BLaER1 treated with 17β-estradiol and CSF1 and Interleukin-3, amounts not matched to agents 10 nM and 100 nM (cell line): ENCODE measurements at regions not wholly inside any gene's neighbourhood (a gene's known extent, or its start where the extent isn't known, plus 50 kb on each side); places are given as distances from the start of the nearest gene placed in this dataset.

Source experiments
- H3K27ac ChIP-seq, 11 experiments: shearing (Covaris generic); formaldehyde crosslinking; 2 replicates each; pipeline ENCODE4 v1.8.1; 2022
- H3K27me3 ChIP-seq, 11 experiments: shearing (Covaris generic); formaldehyde crosslinking; 2 replicates each; pipeline ENCODE4 v1.8.1; 2022
- H3K36me3 ChIP-seq, 11 experiments: shearing (Covaris generic); formaldehyde crosslinking; 2 replicates each; pipeline ENCODE4 v1.8.1; 2022
- H3K4me1 ChIP-seq, 10 experiments: shearing (Covaris generic); formaldehyde crosslinking; 2 replicates each; pipeline ENCODE4 v1.8.1; 2022
- H3K4me2 ChIP-seq, 11 experiments: shearing (Covaris generic); formaldehyde crosslinking; 2 replicates each; pipeline ENCODE4 v1.8.1; 2022
- H3K4me3 ChIP-seq, 10 experiments: shearing (Covaris generic); formaldehyde crosslinking; 2 replicates each; pipeline ENCODE4 v1.8.1; 2022
- H3K9ac ChIP-seq, 11 experiments: shearing (Covaris generic); formaldehyde crosslinking; 2 replicates each; pipeline ENCODE4 v1.8.1; 2022
- H3K9me3 ChIP-seq, 11 experiments: shearing (Covaris generic); formaldehyde crosslinking; replicated peaks in 1 of 11; 2 replicates each; pipeline ENCODE4 v1.8.1; 2022
- H4K20me1 ChIP-seq, 11 experiments: shearing (Covaris generic); formaldehyde crosslinking; 2 replicates each; pipeline ENCODE4 v1.8.1; 2022
- Cebpa-rat ChIP-seq, 11 experiments: shearing (Covaris generic); IDR thresholded peaks; 2 replicates each; pipeline ENCODE4 v1.8.1; 2022

- Histone ChIP-seq H3K4me2 (no peak overlapping the region), H3K9me3 (no peaks in the 10 kb centered on the region), H3K9ac (no peak overlapping the region), H3K27ac (no peak overlapping the region), H3K4me1 (no peaks in the 10 kb centered on the region), H3K4me3 (no peak overlapping the region), H4K20me1 (no peaks in the 10 kb centered on the region), H3K27me3 (no peaks in the 10 kb centered on the region), H3K36me3 (no peaks in the 10 kb centered on the region)
- TF ChIP-seq Cebpa-rat (IDR thresholded peaks at IDR 0.05): no peak
These were observed 708.5 kb downstream of the SQOR start for GRCh38 chr15:46343196-46343935.

- Histone ChIP-seq H3K4me1 (no peaks in the 10 kb centered on the region), H4K20me1 (no peaks in the 10 kb centered on the region), H3K4me3 (no peak overlapping the region), H3K27me3 (no peaks in the 10 kb centered on the region), H3K4me2 (no peak overlapping the region), H3K9ac (no peak overlapping the region), H3K9me3 (no peaks in the 10 kb centered on the region), H3K27ac (no peak overlapping the region), H3K36me3 (no peaks in the 10 kb centered on the region)
- no peak for TF ChIP-seq Cebpa-rat (IDR thresholded peaks at IDR 0.05)
These were observed 709.4 kb downstream of the SQOR start for GRCh38 chr15:46344115-46344724.

- H3K9ac ChIP-seq: no peak overlapping the region
- H4K20me1 ChIP-seq: no peaks in the 10 kb centered on the region
- H3K27me3 ChIP-seq: no peaks in the 10 kb centered on the region
- no peaks in the 10 kb centered on the region for H3K9me3 ChIP-seq
- no peak overlapping the region for H3K27ac ChIP-seq
- no peak overlapping the region for H3K4me2 ChIP-seq
- H3K4me3 ChIP-seq: no peak overlapping the region
- H3K4me1 ChIP-seq: no peaks in the 10 kb centered on the region
- no peaks in the 10 kb centered on the region for H3K36me3 ChIP-seq
- TF ChIP-seq Cebpa-rat (IDR thresholded peaks at IDR 0.05): no peak
These were observed 710.1 kb downstream of the SQOR start for GRCh38 chr15:46344915-46345314.

GRCh38 chr15:46354443-46354842, 719.6 kb downstream of the SQOR start:
- H3K9ac ChIP-seq: no peak overlapping the region
- H3K4me3 ChIP-seq: no peak overlapping the region
- no peaks in the 10 kb centered on the region for H3K27me3 ChIP-seq
- H3K4me1 ChIP-seq: no peaks in the 10 kb centered on the region
- H3K27ac ChIP-seq: no peak overlapping the region
- no peak overlapping the region for H3K4me2 ChIP-seq
- H4K20me1 ChIP-seq: no peaks in the 10 kb centered on the region
- H3K9me3 ChIP-seq: peaks cover 0 to 9% (median 5%) of the 10 kb centered on the region in 11 experiments; a peak in 5 of 22 replicates
- TF ChIP-seq Cebpa-rat (IDR thresholded peaks at IDR 0.05): no peak
- no peaks in the 10 kb centered on the region for H3K36me3 ChIP-seq

- Histone ChIP-seq H3K27ac (no peak overlapping the region), H3K9me3 (peaks cover 0 to 11% (median 7%) of the 10 kb centered on the region in 11 experiments; a peak in 15 of 22 replicates), H4K20me1 (no peaks in the 10 kb centered on the region), H3K4me1 (no peaks in the 10 kb centered on the region), H3K4me3 (no peak overlapping the region), H3K4me2 (no peak overlapping the region), H3K36me3 (no peaks in the 10 kb centered on the region), H3K9ac (no peak overlapping the region), H3K27me3 (no peaks in the 10 kb centered on the region)
- no peak for TF ChIP-seq Cebpa-rat (IDR thresholded peaks at IDR 0.05)
These were observed 730.7 kb downstream of the SQOR start for GRCh38 chr15:46365572-46365971.

- no peak for TF ChIP-seq Cebpa-rat (IDR thresholded peaks at IDR 0.05)
- Histone ChIP-seq H3K9ac (no peak overlapping the region), H3K27ac (no peak overlapping the region), H3K4me3 (no peak overlapping the region), H4K20me1 (no peaks in the 10 kb centered on the region), H3K4me2 (no peak overlapping the region), H3K4me1 (no peaks in the 10 kb centered on the region), H3K36me3 (no peaks in the 10 kb centered on the region), H3K27me3 (no peaks in the 10 kb centered on the region), H3K9me3 (peaks cover 7 to 20% (median 16%) of the 10 kb centered on the region in 11 experiments; a peak in 21 of 22 replicates)
These were observed 731.7 kb downstream of the SQOR start for GRCh38 chr15:46366360-46367007.

GRCh38 chr15:46383978-46384377, 749.1 kb downstream of the SQOR start:
- Histone ChIP-seq H3K27me3 (no peaks in the 10 kb centered on the region), H3K4me2 (no peak overlapping the region), H3K4me3 (no peak overlapping the region), H4K20me1 (no peaks in the 10 kb centered on the region), H3K4me1 (no peaks in the 10 kb centered on the region), H3K36me3 (no peaks in the 10 kb centered on the region), H3K9ac (no peak overlapping the region), H3K9me3 (no peaks in the 10 kb centered on the region), H3K27ac (no peak overlapping the region)
- TF ChIP-seq Cebpa-rat (IDR thresholded peaks at IDR 0.05): no peak

- peaks cover 0 to 12% (median 6%) of the 10 kb centered on the region in 11 experiments; a peak in 8 of 22 replicates for H3K9me3 ChIP-seq
- no peaks in the 10 kb centered on the region for H4K20me1 ChIP-seq
- H3K4me2 ChIP-seq: no peak overlapping the region
- no peak for TF ChIP-seq Cebpa-rat (IDR thresholded peaks at IDR 0.05)
- H3K4me3 ChIP-seq: no peak overlapping the region
- H3K9ac ChIP-seq: no peak overlapping the region
- H3K36me3 ChIP-seq: no peaks in the 10 kb centered on the region
- no peak overlapping the region for H3K27ac ChIP-seq
- H3K27me3 ChIP-seq: no peaks in the 10 kb centered on the region
- no peaks in the 10 kb centered on the region for H3K4me1 ChIP-seq
These were observed 751.5 kb downstream of the SQOR start for GRCh38 chr15:46386356-46386755.

- Histone ChIP-seq H3K36me3 (no peaks in the 10 kb centered on the region), H3K9ac (no peak overlapping the region), H3K4me1 (no peaks in the 10 kb centered on the region), H3K9me3 (peaks cover 0 to 12% (median 6%) of the 10 kb centered on the region in 11 experiments; a peak in 8 of 22 replicates), H3K4me2 (no peak overlapping the region), H3K4me3 (no peak overlapping the region), H3K27ac (no peak overlapping the region), H3K27me3 (no peaks in the 10 kb centered on the region), H4K20me1 (no peaks in the 10 kb centered on the region)
- TF ChIP-seq Cebpa-rat (IDR thresholded peaks at IDR 0.05): no peak
These were observed 754.9 kb downstream of the SQOR start for GRCh38 chr15:46389739-46390138.
